ENCODE measurements at regions not wholly inside any gene's neighbourhood (a gene's known extent, or its start where the extent isn't known, plus 50 kb on each side); places are given as distances from the start of the nearest gene placed in this dataset.

DNA sequence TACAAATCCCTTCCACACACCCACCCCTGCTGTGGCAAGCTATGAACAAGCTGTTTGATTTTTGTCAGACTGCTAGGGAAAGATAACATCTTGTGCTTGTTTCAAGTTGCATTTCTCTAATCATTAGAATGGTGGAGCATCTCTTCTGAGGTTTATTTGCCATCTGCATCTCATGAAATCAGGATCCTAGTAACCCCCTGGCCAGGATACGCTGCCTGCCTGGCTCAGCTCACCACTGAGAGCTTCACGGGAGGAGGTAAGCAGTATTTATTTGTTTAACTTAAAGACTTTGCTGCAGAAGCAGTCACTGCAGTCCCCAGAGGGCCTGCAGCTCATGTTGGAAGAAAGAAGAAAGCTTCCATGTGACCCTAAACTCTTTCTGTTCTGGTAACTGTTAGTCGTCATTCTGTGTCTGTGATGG is 83.3 kb upstream of the CXCL14 start:
- TF ChIP-seq, protein P1, sequence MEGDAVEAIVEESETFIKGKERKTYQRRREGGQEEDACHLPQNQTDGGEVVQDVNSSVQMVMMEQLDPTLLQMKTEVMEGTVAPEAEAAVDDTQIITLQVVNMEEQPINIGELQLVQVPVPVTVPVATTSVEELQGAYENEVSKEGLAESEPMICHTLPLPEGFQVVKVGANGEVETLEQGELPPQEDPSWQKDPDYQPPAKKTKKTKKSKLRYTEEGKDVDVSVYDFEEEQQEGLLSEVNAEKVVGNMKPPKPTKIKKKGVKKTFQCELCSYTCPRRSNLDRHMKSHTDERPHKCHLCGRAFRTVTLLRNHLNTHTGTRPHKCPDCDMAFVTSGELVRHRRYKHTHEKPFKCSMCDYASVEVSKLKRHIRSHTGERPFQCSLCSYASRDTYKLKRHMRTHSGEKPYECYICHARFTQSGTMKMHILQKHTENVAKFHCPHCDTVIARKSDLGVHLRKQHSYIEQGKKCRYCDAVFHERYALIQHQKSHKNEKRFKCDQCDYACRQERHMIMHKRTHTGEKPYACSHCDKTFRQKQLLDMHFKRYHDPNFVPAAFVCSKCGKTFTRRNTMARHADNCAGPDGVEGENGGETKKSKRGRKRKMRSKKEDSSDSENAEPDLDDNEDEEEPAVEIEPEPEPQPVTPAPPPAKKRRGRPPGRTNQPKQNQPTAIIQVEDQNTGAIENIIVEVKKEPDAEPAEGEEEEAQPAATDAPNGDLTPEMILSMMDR (conservative IDR thresholded peaks at IDR 0.05 in 1 of 2, IDR thresholded peaks at IDR 0.05 in 1 of 2; ENCODE audit: low read depth in 1 of 2, low read length in 2 of 2), result no peak
- no peak for TF ChIP-seq EZH2 (IDR thresholded peaks at IDR 0.05; ENCODE audit: low read length, missing control alignments)
- H3K4me3 ChIP-seq (replicated peaks in 1 of 4; ENCODE audit: control extremely low read depth in 1 of 4, insufficient read depth in 1 of 4, low read depth in 3 of 4, low read length in 4 of 4), result no peak overlapping the region

DNA sequence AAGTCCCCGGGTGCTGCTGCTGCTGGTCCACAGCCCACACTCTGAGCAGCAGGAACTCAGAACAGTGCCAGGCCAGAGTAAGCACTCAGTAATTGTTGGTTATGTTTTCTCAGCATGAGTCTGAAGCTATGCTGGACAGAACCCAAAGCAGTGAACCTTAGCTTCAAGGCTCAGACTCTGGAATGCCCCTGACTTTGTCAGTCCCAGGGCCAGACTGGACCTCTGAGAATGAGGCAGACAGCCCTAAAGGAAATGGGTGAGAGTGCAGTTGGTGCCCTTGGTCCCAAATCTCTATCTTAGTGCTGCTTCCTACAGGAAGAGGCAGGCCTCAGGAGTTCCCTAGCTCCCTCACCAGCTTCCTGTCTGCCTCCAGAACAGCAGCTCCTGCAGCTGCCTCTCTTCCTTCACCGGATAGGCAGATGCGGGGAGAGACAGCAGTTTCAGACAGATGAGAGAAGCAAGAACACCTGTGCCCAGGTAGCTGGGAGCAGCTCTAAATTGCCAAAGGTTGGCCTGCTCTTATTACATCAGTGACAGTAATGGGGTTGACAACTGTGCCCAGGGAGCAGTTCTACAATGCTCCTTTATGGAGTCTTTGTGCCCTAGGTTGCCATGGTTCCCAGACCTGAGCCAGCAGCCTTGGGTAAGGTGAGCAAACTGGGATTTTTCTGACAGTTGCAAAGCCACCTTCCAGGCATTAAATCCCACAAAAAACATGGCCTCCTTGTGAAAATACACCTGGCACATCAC is 82.2 kb upstream of the CXCL14 start:
- TF ChIP-seq EZH2 (IDR thresholded peaks at IDR 0.05; ENCODE audit: low read length, missing control alignments), result no peak
- TF ChIP-seq, protein P1 (conservative IDR thresholded peaks at IDR 0.05 in 1 of 2, IDR thresholded peaks at IDR 0.05 in 1 of 2; ENCODE audit: low read depth in 1 of 2, low read length in 2 of 2), result no peak
- Histone ChIP-seq H2AFZ (ENCODE audit: low read length) (no peak overlapping the region), H3K9me3 (ENCODE audit: control insufficient read depth, insufficient read depth, low read depth, low read length) (no peaks in the 10 kb centered on the region), H3K4me3 (replicated peaks in 1 of 4; ENCODE audit: control extremely low read depth in 1 of 4, insufficient read depth in 1 of 4, low read depth in 3 of 4, low read length in 4 of 4) (no peak overlapping the region), H3K4me2 (ENCODE audit: extremely low read depth, insufficient read depth, low read length) (no peak overlapping the region), H4K20me1 (ENCODE audit: control insufficient read depth, extremely low read depth, insufficient read depth, low read length) (no peaks in the 10 kb centered on the region), H3K36me3 (ENCODE audit: control insufficient read depth, insufficient read depth, low read length) (no peaks in the 10 kb centered on the region), H3K27me3 (ENCODE audit: control insufficient read depth, insufficient read depth, low read length) (no peaks in the 10 kb centered on the region), H3K27ac (ENCODE audit: insufficient read depth, low read length) (no peak overlapping the region), H3K4me1 (ENCODE audit: control insufficient read depth, extremely low read depth, insufficient read depth, low read length) (no peaks in the 10 kb centered on the region), H3K9ac (ENCODE audit: insufficient read depth, low read length) (no peak overlapping the region), H3K79me2 (ENCODE audit: control insufficient read depth, insufficient read depth, low read length) (no peaks in the 10 kb centered on the region)
- peak in 1 of 2 donors; percentile 6 for DNase-seq (ENCODE audit: low read depth in 2 of 2)

More for the DNA sequence above, 83.3 kb upstream of the CXCL14 start:
- no peak overlapping the region for H2AFZ ChIP-seq (ENCODE audit: low read length)
- no peak overlapping the region for H3K27ac ChIP-seq (ENCODE audit: insufficient read depth, low read length)
- H3K4me2 ChIP-seq (ENCODE audit: extremely low read depth, insufficient read depth, low read length), result no peak overlapping the region
- no peaks in the 10 kb centered on the region for H3K9me3 ChIP-seq (ENCODE audit: control insufficient read depth, insufficient read depth, low read depth, low read length)
- no peaks in the 10 kb centered on the region for H3K4me1 ChIP-seq (ENCODE audit: control insufficient read depth, extremely low read depth, insufficient read depth, low read length)
- no peaks in the 10 kb centered on the region for H3K27me3 ChIP-seq (ENCODE audit: control insufficient read depth, insufficient read depth, low read length)
- H3K36me3 ChIP-seq (ENCODE audit: control insufficient read depth, insufficient read depth, low read length), result no peaks in the 10 kb centered on the region
- H3K79me2 ChIP-seq (ENCODE audit: control insufficient read depth, insufficient read depth, low read length), result no peaks in the 10 kb centered on the region
- no peak overlapping the region for H3K9ac ChIP-seq (ENCODE audit: insufficient read depth, low read length)
- no peak for DNase-seq (ENCODE audit: low read depth in 2 of 2)
- H4K20me1 ChIP-seq (ENCODE audit: control insufficient read depth, extremely low read depth, insufficient read depth, low read length), result no peaks in the 10 kb centered on the region

DNA sequence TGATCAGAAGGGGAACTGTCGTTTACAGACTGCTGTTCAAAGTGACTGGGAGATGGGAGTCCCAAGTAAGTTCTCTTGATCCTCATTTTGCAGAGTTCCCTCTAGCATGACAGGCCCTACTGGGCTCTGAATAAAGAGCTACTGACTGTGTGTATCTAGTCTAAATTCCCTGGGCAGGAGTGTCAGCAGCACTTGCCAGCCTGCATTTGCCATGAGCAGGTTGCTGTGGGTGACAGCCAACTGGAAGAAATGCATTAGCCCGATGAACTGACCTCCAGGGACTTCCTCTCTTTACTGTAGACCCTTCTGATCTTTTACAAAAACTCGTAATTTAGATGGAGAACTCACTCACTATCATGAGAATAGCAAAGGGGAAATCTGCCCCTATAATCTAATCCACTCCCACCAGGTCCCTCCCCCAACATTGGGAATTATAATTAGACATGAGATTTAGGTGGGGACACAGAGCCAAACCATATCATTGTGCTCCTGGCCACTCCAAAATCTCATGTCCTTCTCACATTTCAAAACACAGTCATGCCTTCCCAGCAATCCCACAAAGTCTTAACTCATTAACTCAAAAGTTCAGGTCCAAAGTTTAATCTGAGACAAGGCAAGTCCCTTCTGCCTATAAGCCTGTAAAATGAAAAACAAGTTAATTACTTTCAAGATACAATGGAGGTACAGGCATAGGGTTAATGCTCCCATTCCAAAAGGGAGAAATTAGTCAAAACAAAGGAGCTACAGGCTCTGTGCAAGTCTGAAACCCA is 78.9 kb upstream of the CXCL14 start:
- Histone ChIP-seq H3K4me1 (ENCODE audit: control insufficient read depth, extremely low read depth, insufficient read depth, low read length) (no peaks in the 10 kb centered on the region), H3K9ac (ENCODE audit: insufficient read depth, low read length) (no peak overlapping the region), H3K79me2 (ENCODE audit: control insufficient read depth, insufficient read depth, low read length) (no peaks in the 10 kb centered on the region), H3K27ac (ENCODE audit: insufficient read depth, low read length) (no peak overlapping the region), H2AFZ (ENCODE audit: low read length) (no peak overlapping the region), H3K9me3 (ENCODE audit: control insufficient read depth, insufficient read depth, low read depth, low read length) (no peaks in the 10 kb centered on the region), H3K36me3 (ENCODE audit: control insufficient read depth, insufficient read depth, low read length) (no peaks in the 10 kb centered on the region), H3K27me3 (ENCODE audit: control insufficient read depth, insufficient read depth, low read length) (no peaks in the 10 kb centered on the region), H4K20me1 (ENCODE audit: control insufficient read depth, extremely low read depth, insufficient read depth, low read length) (no peaks in the 10 kb centered on the region), H3K4me3 (replicated peaks in 1 of 4; ENCODE audit: control extremely low read depth in 1 of 4, insufficient read depth in 1 of 4, low read depth in 3 of 4, low read length in 4 of 4) (no peak overlapping the region), H3K4me2 (ENCODE audit: extremely low read depth, insufficient read depth, low read length) (no peak overlapping the region)
- no peak for DNase-seq (ENCODE audit: low read depth in 2 of 2)
- TF ChIP-seq EZH2 (IDR thresholded peaks at IDR 0.05; ENCODE audit: low read length, missing control alignments), result no peak
- TF ChIP-seq, protein P1 (conservative IDR thresholded peaks at IDR 0.05 in 1 of 2, IDR thresholded peaks at IDR 0.05 in 1 of 2; ENCODE audit: low read depth in 1 of 2, low read length in 2 of 2), result no peak

Data from fibroblast of lung (primary cell).